ENCODE measurements at regions not wholly inside any gene's neighbourhood (a gene's known extent, or its start where the extent isn't known, plus 50 kb on each side); places are given as distances from the start of the nearest gene placed in this dataset.

- H3K27me3 Mint-ChIP-seq = no peaks in the 10 kb centered on the region
- H3K4me1 Mint-ChIP-seq = no peaks in the 10 kb centered on the region
- H3K4me3 Mint-ChIP-seq = no peak overlapping the region
- H3K9me3 Mint-ChIP-seq = peaks cover 0 to 13% (median 4%) of the 10 kb centered on the region in 3 donors
- no peak overlapping the region for H3K27ac Mint-ChIP-seq
- H3K36me3 Mint-ChIP-seq = no peaks in the 10 kb centered on the region
Measured at GRCh38 chr2:220320326-220320725, 692.9 kb downstream of the SLC4A3 start.

GRCh38 chr2:220332886-220333285, 705.5 kb downstream of the SLC4A3 start:
- Mint-ChIP-seq H3K4me1 (no peaks in the 10 kb centered on the region), H3K4me3 (no peak overlapping the region), H3K27ac (no peak overlapping the region), H3K36me3 (no peaks in the 10 kb centered on the region), H3K9me3 (peaks cover 0 to 28% (median 9%) of the 10 kb centered on the region in 3 donors), H3K27me3 (no peaks in the 10 kb centered on the region)

- no peak overlapping the region for H3K4me3 Mint-ChIP-seq
- peaks cover 0 to 21% (median 7%) of the 10 kb centered on the region in 3 donors for H3K9me3 Mint-ChIP-seq
- H3K36me3 Mint-ChIP-seq = no peaks in the 10 kb centered on the region
- no peaks in the 10 kb centered on the region for H3K4me1 Mint-ChIP-seq
- H3K27ac Mint-ChIP-seq = no peak overlapping the region
- no peaks in the 10 kb centered on the region for H3K27me3 Mint-ChIP-seq
Measured at GRCh38 chr2:220334210-220334609, 706.8 kb downstream of the SLC4A3 start.

GRCh38 chr2:220334871-220335590, 707.6 kb downstream of the SLC4A3 start:
- no peaks in the 10 kb centered on the region for H3K4me1 Mint-ChIP-seq
- H3K27me3 Mint-ChIP-seq = no peaks in the 10 kb centered on the region
- H3K9me3 Mint-ChIP-seq = peaks cover 0 to 13% (median 5%) of the 10 kb centered on the region in 3 donors
- no peak overlapping the region for H3K4me3 Mint-ChIP-seq
- H3K36me3 Mint-ChIP-seq = no peaks in the 10 kb centered on the region
- no peak overlapping the region for H3K27ac Mint-ChIP-seq

GRCh38 chr2:220335591-220335915, 708.1 kb downstream of the SLC4A3 start:
- Mint-ChIP-seq H3K27ac (no peak overlapping the region), H3K4me3 (no peak overlapping the region), H3K36me3 (no peaks in the 10 kb centered on the region), H3K9me3 (peaks cover 0 to 10% (median 4%) of the 10 kb centered on the region in 3 donors), H3K27me3 (no peaks in the 10 kb centered on the region), H3K4me1 (no peaks in the 10 kb centered on the region)

- Mint-ChIP-seq H3K4me1 (no peaks in the 10 kb centered on the region), H3K36me3 (no peaks in the 10 kb centered on the region), H3K4me3 (no peak overlapping the region), H3K27ac (no peak overlapping the region), H3K9me3 (peaks cover 0 to 7% (median 2%) of the 10 kb centered on the region in 3 donors), H3K27me3 (no peaks in the 10 kb centered on the region)
Measured at GRCh38 chr2:220336771-220337170, 709.3 kb downstream of the SLC4A3 start.

- H3K4me1 Mint-ChIP-seq = no peaks in the 10 kb centered on the region
Measured at GRCh38 chr2:220337611-220338440, 710.4 kb downstream of the SLC4A3 start.

GRCh38 chr2:220341014-220341413, 713.6 kb downstream of the SLC4A3 start:
- Mint-ChIP-seq H3K27ac (no peak overlapping the region), H3K36me3 (no peaks in the 10 kb centered on the region), H3K9me3 (no peaks in the 10 kb centered on the region), H3K27me3 (no peaks in the 10 kb centered on the region), H3K4me1 (no peaks in the 10 kb centered on the region), H3K4me3 (no peak overlapping the region)

More at GRCh38 chr2:220337611-220338440, 710.4 kb downstream of the SLC4A3 start:
- Mint-ChIP-seq H3K4me3 (no peak overlapping the region), H3K27me3 (no peaks in the 10 kb centered on the region), H3K27ac (no peak overlapping the region), H3K9me3 (peaks cover 0 to 7% (median 2%) of the 10 kb centered on the region in 3 donors), H3K36me3 (no peaks in the 10 kb centered on the region)

GRCh38 chr2:220346919-220347318, 719.5 kb downstream of the SLC4A3 start:
- H3K9me3 Mint-ChIP-seq = no peaks in the 10 kb centered on the region
- H3K4me1 Mint-ChIP-seq = no peaks in the 10 kb centered on the region
- H3K4me3 Mint-ChIP-seq = no peak overlapping the region
- no peak overlapping the region for H3K27ac Mint-ChIP-seq
- H3K27me3 Mint-ChIP-seq = no peaks in the 10 kb centered on the region
- H3K36me3 Mint-ChIP-seq = no peaks in the 10 kb centered on the region

- H3K27ac Mint-ChIP-seq = no peak overlapping the region
- H3K27me3 Mint-ChIP-seq = no peaks in the 10 kb centered on the region
- H3K9me3 Mint-ChIP-seq = no peaks in the 10 kb centered on the region
- no peak overlapping the region for H3K4me3 Mint-ChIP-seq
- H3K36me3 Mint-ChIP-seq = no peaks in the 10 kb centered on the region
- H3K4me1 Mint-ChIP-seq = no peaks in the 10 kb centered on the region
Measured at GRCh38 chr2:220347626-220348025, 720.2 kb downstream of the SLC4A3 start.

- H3K4me3 Mint-ChIP-seq = no peak overlapping the region
- no peak overlapping the region for H3K27ac Mint-ChIP-seq
- H3K9me3 Mint-ChIP-seq = no peaks in the 10 kb centered on the region
- no peaks in the 10 kb centered on the region for H3K36me3 Mint-ChIP-seq
- no peaks in the 10 kb centered on the region for H3K4me1 Mint-ChIP-seq
- no peaks in the 10 kb centered on the region for H3K27me3 Mint-ChIP-seq
Measured at GRCh38 chr2:220348206-220348605, 720.8 kb downstream of the SLC4A3 start.

GRCh38 chr2:220353897-220354296, 726.5 kb downstream of the SLC4A3 start:
- Mint-ChIP-seq H3K36me3 (no peaks in the 10 kb centered on the region), H3K27me3 (peaks cover 1% of the 10 kb centered on the region), H3K9me3 (peaks cover 0 to 3% (median 0%) of the 10 kb centered on the region in 3 donors), H3K4me1 (no peaks in the 10 kb centered on the region), H3K27ac (no peak overlapping the region), H3K4me3 (no peak overlapping the region)

- Mint-ChIP-seq H3K4me1 (no peaks in the 10 kb centered on the region), H3K4me3 (no peak overlapping the region), H3K9me3 (peaks cover 0 to 10% (median 0%) of the 10 kb centered on the region in 3 donors), H3K27me3 (peaks cover 1% of the 10 kb centered on the region), H3K36me3 (no peaks in the 10 kb centered on the region), H3K27ac (no peak overlapping the region)
Measured at GRCh38 chr2:220356076-220356475, 728.6 kb downstream of the SLC4A3 start.

GRCh38 chr2:220365023-220365422, 737.6 kb downstream of the SLC4A3 start:
- H3K4me3 Mint-ChIP-seq = no peak overlapping the region
- H3K36me3 Mint-ChIP-seq = no peaks in the 10 kb centered on the region
- no peak overlapping the region for H3K27ac Mint-ChIP-seq
- no peaks in the 10 kb centered on the region for H3K4me1 Mint-ChIP-seq
- no peaks in the 10 kb centered on the region for H3K27me3 Mint-ChIP-seq
- H3K9me3 Mint-ChIP-seq = peaks cover 1 to 6% (median 6%) of the 10 kb centered on the region in 3 donors

GRCh38 chr2:220366765-220367164, 739.3 kb downstream of the SLC4A3 start:
- Mint-ChIP-seq H3K36me3 (no peaks in the 10 kb centered on the region), H3K4me1 (no peaks in the 10 kb centered on the region), H3K9me3 (peaks cover 2 to 6% (median 4%) of the 10 kb centered on the region in 3 donors), H3K27me3 (no peaks in the 10 kb centered on the region), H3K27ac (no peak overlapping the region), H3K4me3 (no peak overlapping the region)

GRCh38 chr2:220370764-220371163, 743.3 kb downstream of the SLC4A3 start:
- peaks cover 2 to 6% (median 3%) of the 10 kb centered on the region in 3 donors for H3K9me3 Mint-ChIP-seq
- H3K27ac Mint-ChIP-seq = no peak overlapping the region
- no peaks in the 10 kb centered on the region for H3K36me3 Mint-ChIP-seq
- H3K4me3 Mint-ChIP-seq = no peak overlapping the region
- H3K27me3 Mint-ChIP-seq = no peaks in the 10 kb centered on the region
- no peaks in the 10 kb centered on the region for H3K4me1 Mint-ChIP-seq
